ENCODE measurements at regions not wholly inside any gene's neighbourhood (a gene's known extent, or its start where the extent isn't known, plus 50 kb on each side); places are given as distances from the start of the nearest gene placed in this dataset.

DNA sequence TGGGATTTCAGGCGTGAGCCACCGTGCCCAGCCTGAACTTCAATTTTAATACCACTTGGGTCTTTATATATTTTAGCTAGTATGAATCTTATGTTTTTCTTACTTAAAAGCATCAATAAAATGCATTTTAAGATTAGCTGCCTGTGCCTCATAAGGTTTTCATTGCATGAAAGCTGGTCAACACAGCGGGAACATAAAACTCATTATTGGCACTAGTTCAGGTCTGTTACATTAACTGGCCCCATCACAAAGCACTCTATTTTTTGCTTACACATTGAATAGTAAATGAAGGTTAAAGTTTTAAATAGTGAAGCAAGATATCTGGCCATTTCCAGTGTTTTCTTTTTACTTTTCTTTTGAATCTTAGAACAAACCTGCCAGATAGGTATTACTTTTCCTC is 145.6 kb upstream of the LYSMD4 start:
- TF ChIP-seq, protein P1, sequence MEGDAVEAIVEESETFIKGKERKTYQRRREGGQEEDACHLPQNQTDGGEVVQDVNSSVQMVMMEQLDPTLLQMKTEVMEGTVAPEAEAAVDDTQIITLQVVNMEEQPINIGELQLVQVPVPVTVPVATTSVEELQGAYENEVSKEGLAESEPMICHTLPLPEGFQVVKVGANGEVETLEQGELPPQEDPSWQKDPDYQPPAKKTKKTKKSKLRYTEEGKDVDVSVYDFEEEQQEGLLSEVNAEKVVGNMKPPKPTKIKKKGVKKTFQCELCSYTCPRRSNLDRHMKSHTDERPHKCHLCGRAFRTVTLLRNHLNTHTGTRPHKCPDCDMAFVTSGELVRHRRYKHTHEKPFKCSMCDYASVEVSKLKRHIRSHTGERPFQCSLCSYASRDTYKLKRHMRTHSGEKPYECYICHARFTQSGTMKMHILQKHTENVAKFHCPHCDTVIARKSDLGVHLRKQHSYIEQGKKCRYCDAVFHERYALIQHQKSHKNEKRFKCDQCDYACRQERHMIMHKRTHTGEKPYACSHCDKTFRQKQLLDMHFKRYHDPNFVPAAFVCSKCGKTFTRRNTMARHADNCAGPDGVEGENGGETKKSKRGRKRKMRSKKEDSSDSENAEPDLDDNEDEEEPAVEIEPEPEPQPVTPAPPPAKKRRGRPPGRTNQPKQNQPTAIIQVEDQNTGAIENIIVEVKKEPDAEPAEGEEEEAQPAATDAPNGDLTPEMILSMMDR (IDR thresholded peaks at IDR 0.05; ENCODE audit: control extremely low read depth in 1 of 3, insufficient read depth in 1 of 3, low read depth in 1 of 3, low read length in 3 of 3), result no peak
- no peak for TF ChIP-seq CHD2 (IDR thresholded peaks at IDR 0.05; ENCODE audit: low read length)
- TF ChIP-seq RFX5 (IDR thresholded peaks at IDR 0.05; ENCODE audit: borderline replicate concordance, low read depth, low read length), result no peak
- TF ChIP-seq, protein P2, sequence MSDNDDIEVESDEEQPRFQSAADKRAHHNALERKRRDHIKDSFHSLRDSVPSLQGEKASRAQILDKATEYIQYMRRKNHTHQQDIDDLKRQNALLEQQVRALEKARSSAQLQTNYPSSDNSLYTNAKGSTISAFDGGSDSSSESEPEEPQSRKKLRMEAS (IDR thresholded peaks at IDR 0.05), result no peak
- no peak for TF ChIP-seq CREB1 (IDR thresholded peaks at IDR 0.05)
- no peak for TF ChIP-seq POLR2AphosphoS5 (IDR thresholded peaks at IDR 0.05; ENCODE audit: low read depth, low read length)
- TF ChIP-seq SIX5 (IDR thresholded peaks at IDR 0.05; ENCODE audit: low read depth, low read length), result no peak
